ENCODE measurements at regions not wholly inside any gene's neighbourhood (a gene's known extent, or its start where the extent isn't known, plus 50 kb on each side); places are given as distances from the start of the nearest gene placed in this dataset.

DNA sequence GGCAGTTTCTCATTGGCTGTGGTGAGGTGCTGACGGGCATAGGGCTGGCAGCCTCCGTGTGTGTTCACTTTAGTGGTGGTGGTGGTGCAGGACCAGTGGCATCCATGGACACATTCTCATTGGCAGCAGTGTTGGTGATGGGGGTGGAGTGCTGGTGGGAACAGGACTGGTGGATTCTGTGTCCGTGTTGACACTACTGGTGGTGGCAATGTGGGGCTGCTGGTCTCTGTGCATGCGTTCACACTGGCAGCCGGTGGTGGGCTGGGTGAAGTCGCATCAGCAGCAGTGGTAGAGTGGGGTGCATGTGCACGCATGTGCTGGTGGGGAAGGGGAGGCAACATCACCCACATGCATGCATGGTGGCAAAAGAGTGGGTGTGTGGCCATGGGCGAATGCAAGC, 1471.4 kb upstream of the PCDH20 start:
- 69 to 87% methylated on average over 2 to 8 of the region's 8 CpGs for WGBS, 2 donors
- DNase-seq = no peak
- TF ChIP-seq POLR2A (IDR thresholded peaks at IDR 0.05) (no peak), CTCF (IDR thresholded peaks at IDR 0.05) (no peak)
- intact Hi-C loops (cut with DNase I) = no loop called here
- Histone ChIP-seq H3K36me3 (no peaks in the 10 kb centered on the region), H3K27me3 (no peaks in the 10 kb centered on the region), H3K27ac (no peak overlapping the region), H3K9me3 (peaks cover 0 to 12% (median 10%) of the 10 kb centered on the region in 3 donors), H3K4me1 (no peaks in the 10 kb centered on the region), H3K4me3 (no peak overlapping the region)

DNA sequence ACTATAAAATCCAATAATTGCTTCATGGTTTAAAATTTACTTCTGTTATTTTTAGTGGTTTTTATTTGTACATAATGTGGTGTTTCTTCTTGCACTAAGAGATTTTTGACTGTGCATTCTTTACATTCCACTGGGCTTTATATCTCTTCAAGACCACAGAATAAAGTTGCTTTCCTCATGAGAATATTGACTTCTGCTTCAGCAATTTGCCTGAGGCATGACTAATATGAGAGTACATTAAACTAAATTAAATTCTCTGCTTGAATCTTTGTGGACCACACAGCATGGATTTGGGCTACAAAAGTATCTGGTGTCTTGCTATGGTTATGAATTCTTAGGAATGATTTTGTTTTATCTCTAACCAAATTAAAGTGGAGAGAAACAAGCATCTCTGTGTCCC, 1463.4 kb upstream of the PCDH20 start:
- Histone ChIP-seq H3K36me3 (no peaks in the 10 kb centered on the region), H3K9me3 (peaks cover 0 to 9% (median 0%) of the 10 kb centered on the region in 3 donors), H3K27ac (no peak overlapping the region), H3K4me1 (no peaks in the 10 kb centered on the region), H3K4me3 (no peak overlapping the region), H3K27me3 (no peaks in the 10 kb centered on the region)
- intact Hi-C loops (cut with DNase I) = no loop called here
- TF ChIP-seq POLR2A (IDR thresholded peaks at IDR 0.05) (no peak), CTCF (IDR thresholded peaks at IDR 0.05) (no peak)
- DNase-seq = no peak

DNA sequence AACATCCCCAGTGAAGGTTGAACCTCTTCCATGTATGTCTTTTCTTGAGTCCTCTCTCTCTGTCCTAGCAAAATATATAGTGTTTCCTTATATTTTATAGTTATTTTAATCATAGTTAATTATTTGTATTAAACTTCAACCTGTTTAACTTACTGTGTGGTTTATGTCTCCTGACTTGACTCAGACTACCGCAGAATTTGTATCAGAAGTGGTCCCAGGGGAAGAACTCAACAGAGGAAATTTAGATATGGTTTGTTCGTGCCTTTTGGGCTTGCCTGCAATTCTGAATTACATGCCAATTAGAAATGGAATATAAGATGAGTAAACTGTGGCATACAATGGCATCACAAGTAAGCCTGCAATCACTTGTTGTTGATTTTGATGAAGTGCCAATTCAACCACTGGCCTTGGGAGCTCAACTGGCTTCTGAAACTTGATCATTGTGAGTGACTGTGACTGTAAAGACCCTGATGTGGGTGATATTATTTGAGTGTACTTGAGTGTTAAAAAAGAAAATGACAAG, 1459.5 kb upstream of the PCDH20 start:
- Histone ChIP-seq H3K36me3 (no peaks in the 10 kb centered on the region), H3K27me3 (no peaks in the 10 kb centered on the region), H3K9me3 (no peaks in the 10 kb centered on the region), H3K4me1 (no peaks in the 10 kb centered on the region), H3K4me3 (no peak overlapping the region), H3K27ac (no peak overlapping the region)
- 50 to 69% methylated on average over 2 of the region's 2 CpGs for WGBS, 2 donors
- no peak for TF ChIP-seq CTCF (IDR thresholded peaks at IDR 0.05)
- TF ChIP-seq POLR2A (IDR thresholded peaks at IDR 0.05) = no peak
- no peak for DNase-seq
- intact Hi-C loops (cut with DNase I) = no loop called here

GRCh38 chr13:62850331-62850730, 1434.7 kb upstream of the PCDH20 start:
- TF ChIP-seq POLR2A (IDR thresholded peaks at IDR 0.05) = no peak
- no peak for TF ChIP-seq CTCF (IDR thresholded peaks at IDR 0.05)
- H3K36me3 ChIP-seq = no peaks in the 10 kb centered on the region
- H3K4me1 ChIP-seq = no peaks in the 10 kb centered on the region
- intact Hi-C loops (cut with DNase I) = no loop called here
- H3K27me3 ChIP-seq = no peaks in the 10 kb centered on the region
- DNase-seq = no peak
- H3K27ac ChIP-seq = no peak overlapping the region
- 53 to 70% methylated on average over 3 of the region's 3 CpGs for WGBS, 2 donors
- H3K9me3 ChIP-seq = no peaks in the 10 kb centered on the region
- no peak overlapping the region for H3K4me3 ChIP-seq

GRCh38 chr13:62847520-62847919, 1431.9 kb upstream of the PCDH20 start:
- Histone ChIP-seq H3K27me3 (no peaks in the 10 kb centered on the region), H3K36me3 (no peaks in the 10 kb centered on the region), H3K9me3 (no peaks in the 10 kb centered on the region), H3K4me1 (no peaks in the 10 kb centered on the region), H3K4me3 (no peak overlapping the region), H3K27ac (no peak overlapping the region)
- 83 to 94% methylated on average over 1 of the region's 1 CpG for WGBS, 2 donors
- TF ChIP-seq CTCF (IDR thresholded peaks at IDR 0.05) (no peak), POLR2A (IDR thresholded peaks at IDR 0.05) (no peak)
- intact Hi-C loops (cut with DNase I) = no loop called here
- no peak for DNase-seq
